A549 (cell line): ENCODE measurements at regions not wholly inside any gene's neighbourhood (a gene's known extent, or its start where the extent isn't known, plus 50 kb on each side); places are given as distances from the start of the nearest gene placed in this dataset.

Source experiments
- ATAC-seq, 2 experiments: fragments of 200-7000 bp in 1 of 2; fragments of >200 bp in 1 of 2; cut with Nextera tagmentation in 1 of 2; cut with Tn5 transposase in 1 of 2; 3 replicates each; pipeline versions ENCODE4 v1.8.0 to v1.9.1; 2018 to 2020; ENCODE audit warnings: mild to moderate bottlenecking in 1 of 2, moderate library complexity in 1 of 2
- CTCF ChIA-PET: fragments of 300-600 bp; sonication (Branson Sonifier 250); formaldehyde crosslinking; extraction: SDS; loops from one replicate; lab custom pipeline; 2021; ENCODE audit warnings: antibody characterized with exemption, inconsistent platforms; lab: Yijun Ruan, JAX
- POLR2A ChIA-PET: fragments of 350-600 bp; formaldehyde crosslinking; extraction: SDS; loops from one replicate; lab custom pipeline; 2021; ENCODE audit warnings: antibody characterized with exemption, inconsistent platforms; lab: Yijun Ruan, JAX
- DNase-seq, 2 experiments: peaks; one replicate each; pipeline versions ENCODE4 v3.0.0 to v3.0.0-alpha.2; 2011 to 2016; ENCODE audit warnings: low read depth in 1 of 2, low spot score in 1 of 2
- FAIRE-seq: peaks from 2 replicates; lab custom pipeline; 2011; peaks lifted over from hg19 to GRCh38; lab: Jason Lieb, UNC
- H3K27ac ChIP-seq, 2 experiments: fragments of >200 bp; sonication (Bioruptor Twin); formaldehyde crosslinking; 3 replicates each; pipeline ENCODE4 v1.5.1; 2016 to 2017
- H3K4me1 ChIP-seq: fragments of >200 bp; sonication (Bioruptor Twin); formaldehyde crosslinking; 3 replicates; pipeline ENCODE4 v1.6.1; 2016
- H3K4me2 ChIP-seq: fragments of >200 bp; sonication (Bioruptor Twin); formaldehyde crosslinking; 3 replicates; pipeline ENCODE4 v1.6.1; 2016
- H3K4me3 ChIP-seq: fragments of >200 bp; sonication (Bioruptor Twin); formaldehyde crosslinking; 3 replicates; pipeline ENCODE4 v1.5.1; 2016
- H3K9me3 ChIP-seq: fragments of >200 bp; sonication (Bioruptor Twin); formaldehyde crosslinking; 3 replicates; pipeline ENCODE4 v1.6.1; 2016
- CBX2 ChIP-seq: fragments of 200-600 bp; sonication (generic); IDR thresholded peaks from 2 replicates; pipeline ENCODE4 v1.6.1; 2016; ENCODE audit warnings: low read depth, mild to moderate bottlenecking, borderline replicate concordance
- CHD2 ChIP-seq: fragments of 150-350 bp; IDR thresholded peaks from 2 replicates; pipeline ENCODE4 v1.6.1; 2014; ENCODE audit warnings: low read length; ENCODE audit not compliant: partially characterized antibody
- EHMT2 ChIP-seq: fragments of 200-600 bp; sonication (generic); IDR thresholded peaks from 2 replicates; pipeline ENCODE4 v1.6.1; 2016; ENCODE audit warnings: antibody characterized with exemption, low read depth, mild to moderate bottlenecking, moderate library complexity
- ESRRA ChIP-seq: fragments of 150-350 bp; IDR thresholded peaks from 2 replicates; pipeline ENCODE4 v1.6.1; 2014; ENCODE audit warnings: mild to moderate bottlenecking, low read length, borderline replicate concordance
- HES2 ChIP-seq: fragments of >200 bp; sonication (Bioruptor Twin); formaldehyde crosslinking; IDR thresholded peaks from 2 replicates; pipeline ENCODE4 v1.6.1; 2016
- HEYL ChIP-seq: fragments of 250-450 bp; sonication (Bioruptor Pico); IDR thresholded peaks from 2 replicates; pipeline ENCODE4 v1.8.0; 2021; ENCODE audit warnings: mild to moderate bottlenecking, moderate library complexity
- HOXB5 ChIP-seq: fragments of 250-450 bp; sonication (Bioruptor Pico); IDR thresholded peaks from 2 replicates; pipeline ENCODE4 v1.5.0; 2020; ENCODE audit warnings: mild to moderate bottlenecking, moderate library complexity
- KDM1A ChIP-seq: fragments of 200-600 bp; sonication (generic); IDR thresholded peaks from 2 replicates; pipeline ENCODE4 v1.6.1; 2016; ENCODE audit warnings: low read depth, mild to moderate bottlenecking
- MYC ChIP-seq: IDR thresholded peaks from 2 replicates; pipeline ENCODE4 v1.6.1; 2012; ENCODE audit warnings: mild to moderate bottlenecking, inconsistent platforms, low read length, improper control_type of control experiment, borderline replicate concordance
- NR3C1 ChIP-seq: fragments of >200 bp; sonication (Bioruptor Twin); formaldehyde crosslinking; IDR thresholded peaks from 3 replicates; pipeline ENCODE4 v1.6.1; 2017
- PBX3 ChIP-seq: IDR thresholded peaks from 2 replicates; pipeline ENCODE4 v1.6.1; 2012
- RAD21 ChIP-seq, 2 experiments: fragments of >200 bp in 1 of 2; sonication (Bioruptor Twin) in 1 of 2; formaldehyde crosslinking in 1 of 2; IDR thresholded peaks in 1 of 2; conservative IDR thresholded peaks in 1 of 2; 2 replicates in 1 of 2; 3 replicates in 1 of 2; pipeline ENCODE4 v1.6.1; 2012 to 2018; ENCODE audit warnings: inconsistent platforms in 1 of 2
- RARB ChIP-seq: fragments of 250-450 bp; sonication (Bioruptor Pico); IDR thresholded peaks from 2 replicates; pipeline ENCODE4 v1.8.0; 2021; ENCODE audit warnings: mild to moderate bottlenecking, moderate library complexity
- RFX5 ChIP-seq: fragments of 450-650 bp; IDR thresholded peaks from 2 replicates; pipeline ENCODE4 v1.7.1; 2014; ENCODE audit warnings: antibody characterized with exemption, mild to moderate bottlenecking, moderate library complexity
- RNF2 ChIP-seq: fragments of 200-600 bp; sonication (generic); IDR thresholded peaks from 2 replicates; pipeline ENCODE4 v1.6.1; 2016; ENCODE audit warnings: low read depth, mild to moderate bottlenecking, antibody characterized with exemption, moderate library complexity, borderline replicate concordance
- TFCP2L1 ChIP-seq: fragments of 250-450 bp; sonication (Bioruptor Pico); IDR thresholded peaks from 2 replicates; pipeline ENCODE4 v1.5.0; 2021; ENCODE audit warnings: mild to moderate bottlenecking
- ZFP36 ChIP-seq: fragments of 450-650 bp; IDR thresholded peaks from 2 replicates; pipeline ENCODE4 v1.6.1; 2014; ENCODE audit warnings: borderline replicate concordance; ENCODE audit not compliant: partially characterized antibody
- ZNF302 ChIP-seq: fragments of 250-450 bp; sonication (Bioruptor Pico); IDR thresholded peaks from 2 replicates; pipeline ENCODE4 v1.9.0; 2021; ENCODE audit warnings: inconsistent platforms, mild to moderate bottlenecking, moderate library complexity
- WGBS: methylation state at CpG from one replicate; pipeline ENCODE4 v1.1.6; 2017; ENCODE audit errors: missing lambda C conversion rate; 5-methylcytosine and 5-hydroxymethylcytosine counted together
- TF ChIP-seq, protein P1 (sequence below): fragments of 450-650 bp; IDR thresholded peaks from 2 replicates; pipeline ENCODE4 v1.6.1; 2014; ENCODE audit warnings: antibody characterized with exemption
- TF ChIP-seq, protein P2 (sequence below): fragments of 200-600 bp; sonication (generic); IDR thresholded peaks from 2 replicates; pipeline ENCODE4 v1.6.1; 2016; ENCODE audit warnings: antibody characterized with exemption, mild to moderate bottlenecking, moderate library complexity
- TF ChIP-seq, protein P3 (sequence below): fragments of >200 bp; sonication (Bioruptor Twin); formaldehyde crosslinking; IDR thresholded peaks from 3 replicates; pipeline ENCODE4 v1.6.1; 2016

- 61% methylated on average over 3 of the region's 3 CpGs for WGBS
- FAIRE-seq = no peak
Measured at GRCh38 chr6:90463359-90463758, 123.5 kb downstream of the MAP3K7 start.

DNA sequence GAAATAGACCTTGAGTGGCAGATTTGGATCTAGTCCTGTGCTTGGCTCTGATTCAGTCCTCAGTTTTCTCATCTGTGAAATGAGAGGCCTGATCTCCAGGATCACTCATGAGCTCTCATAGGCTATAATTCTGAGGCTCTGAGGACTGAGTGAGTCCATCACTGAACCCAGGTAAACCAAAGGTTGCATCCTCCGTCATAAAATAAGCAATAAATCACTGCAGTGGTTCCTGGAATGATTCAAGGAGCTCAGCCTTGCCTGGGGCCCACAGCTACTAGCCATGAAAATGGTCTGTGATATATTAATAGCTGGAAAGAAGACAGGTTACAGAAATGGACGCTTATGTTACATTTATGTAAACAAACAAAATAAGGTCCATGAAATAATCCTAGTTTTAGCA lies 124.8 kb downstream of the MAP3K7 start:
- WGBS = 42% methylated on average over 2 of the region's 2 CpGs
- H3K27ac ChIP-seq = no peak overlapping the region
- ATAC-seq (no peak), FAIRE-seq (no peak), DNase-seq (no peak)
- no peak overlapping the region for H3K4me3 ChIP-seq
- no peaks in the 10 kb centered on the region for H3K4me1 ChIP-seq
- ChIA-PET CTCF (interaction anchor here (1.1 kb wide), 1 partner anchor 17 kb away, joined by 4 read pairs; no protein-coding TSS in a partner anchor), POLR2A (no interaction called here)
- no peak overlapping the region for H3K4me2 ChIP-seq
- no peaks in the 10 kb centered on the region for H3K9me3 ChIP-seq
- TF ChIP-seq NR3C1 = no peak
- TF ChIP-seq, protein P1, sequence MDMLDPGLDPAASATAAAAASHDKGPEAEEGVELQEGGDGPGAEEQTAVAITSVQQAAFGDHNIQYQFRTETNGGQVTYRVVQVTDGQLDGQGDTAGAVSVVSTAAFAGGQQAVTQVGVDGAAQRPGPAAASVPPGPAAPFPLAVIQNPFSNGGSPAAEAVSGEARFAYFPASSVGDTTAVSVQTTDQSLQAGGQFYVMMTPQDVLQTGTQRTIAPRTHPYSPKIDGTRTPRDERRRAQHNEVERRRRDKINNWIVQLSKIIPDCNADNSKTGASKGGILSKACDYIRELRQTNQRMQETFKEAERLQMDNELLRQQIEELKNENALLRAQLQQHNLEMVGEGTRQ = no peak
- TF ChIP-seq TFCP2L1 (CRISPR knock-in tag) = no peak
- TF ChIP-seq ZFP36 = no peak
- TF ChIP-seq CHD2 = no peak
- no peak for TF ChIP-seq KDM1A
- TF ChIP-seq MYC = no peak
- no peak for TF ChIP-seq HOXB5 (CRISPR knock-in tag)

More at GRCh38 chr6:90463359-90463758, 123.5 kb downstream of the MAP3K7 start:
- ATAC-seq = no peak
- no peak for TF ChIP-seq CHD2
- no peak for TF ChIP-seq KDM1A
- TF ChIP-seq RNF2 = no peak
- no peak for TF ChIP-seq EHMT2
- TF ChIP-seq, protein P1 = no peak
- TF ChIP-seq, protein P2, sequence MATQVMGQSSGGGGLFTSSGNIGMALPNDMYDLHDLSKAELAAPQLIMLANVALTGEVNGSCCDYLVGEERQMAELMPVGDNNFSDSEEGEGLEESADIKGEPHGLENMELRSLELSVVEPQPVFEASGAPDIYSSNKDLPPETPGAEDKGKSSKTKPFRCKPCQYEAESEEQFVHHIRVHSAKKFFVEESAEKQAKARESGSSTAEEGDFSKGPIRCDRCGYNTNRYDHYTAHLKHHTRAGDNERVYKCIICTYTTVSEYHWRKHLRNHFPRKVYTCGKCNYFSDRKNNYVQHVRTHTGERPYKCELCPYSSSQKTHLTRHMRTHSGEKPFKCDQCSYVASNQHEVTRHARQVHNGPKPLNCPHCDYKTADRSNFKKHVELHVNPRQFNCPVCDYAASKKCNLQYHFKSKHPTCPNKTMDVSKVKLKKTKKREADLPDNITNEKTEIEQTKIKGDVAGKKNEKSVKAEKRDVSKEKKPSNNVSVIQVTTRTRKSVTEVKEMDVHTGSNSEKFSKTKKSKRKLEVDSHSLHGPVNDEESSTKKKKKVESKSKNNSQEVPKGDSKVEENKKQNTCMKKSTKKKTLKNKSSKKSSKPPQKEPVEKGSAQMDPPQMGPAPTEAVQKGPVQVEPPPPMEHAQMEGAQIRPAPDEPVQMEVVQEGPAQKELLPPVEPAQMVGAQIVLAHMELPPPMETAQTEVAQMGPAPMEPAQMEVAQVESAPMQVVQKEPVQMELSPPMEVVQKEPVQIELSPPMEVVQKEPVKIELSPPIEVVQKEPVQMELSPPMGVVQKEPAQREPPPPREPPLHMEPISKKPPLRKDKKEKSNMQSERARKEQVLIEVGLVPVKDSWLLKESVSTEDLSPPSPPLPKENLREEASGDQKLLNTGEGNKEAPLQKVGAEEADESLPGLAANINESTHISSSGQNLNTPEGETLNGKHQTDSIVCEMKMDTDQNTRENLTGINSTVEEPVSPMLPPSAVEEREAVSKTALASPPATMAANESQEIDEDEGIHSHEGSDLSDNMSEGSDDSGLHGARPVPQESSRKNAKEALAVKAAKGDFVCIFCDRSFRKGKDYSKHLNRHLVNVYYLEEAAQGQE = no peak
- no peak for TF ChIP-seq RARB (CRISPR knock-in tag)
- TF ChIP-seq NR3C1 = no peak
- TF ChIP-seq, all 56 proteins: peak for 0
- Histone ChIP-seq H3K9me3 (no peaks in the 10 kb centered on the region), H3K4me2 (no peak overlapping the region), H3K4me3 (no peak overlapping the region), H3K27ac (no peak overlapping the region), H3K4me1 (no peaks in the 10 kb centered on the region)
- no peak for DNase-seq
- ChIA-PET CTCF (interaction anchor here (0.7 to 1.1 kb wide), 2 partner anchors 15 to 16 kb away, joined by 4 to 6 read pairs; no protein-coding TSS in a partner anchor), POLR2A (no interaction called here)

DNA sequence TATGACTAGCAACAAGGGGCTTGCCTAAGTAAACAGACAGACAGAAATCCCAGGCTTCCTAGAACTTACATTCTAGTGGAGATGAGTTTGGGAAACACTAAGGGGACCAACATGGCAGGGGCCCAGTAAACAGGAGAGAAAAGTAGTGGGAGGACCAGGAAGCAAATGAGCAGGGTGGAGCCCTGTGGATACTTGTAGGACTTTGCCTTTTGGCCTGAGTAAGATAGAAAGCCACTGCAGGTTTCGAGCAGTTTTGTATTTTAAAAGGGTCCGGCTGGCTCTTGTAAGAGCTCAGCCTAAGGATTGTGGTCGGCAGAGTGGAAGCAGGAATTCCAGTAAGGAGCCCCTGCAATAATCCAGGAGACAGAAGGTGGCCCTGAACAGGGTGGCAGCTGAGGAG lies 125.5 kb downstream of the MAP3K7 start:
- H3K9me3 ChIP-seq = no peaks in the 10 kb centered on the region
- no peak overlapping the region for H3K4me3 ChIP-seq
- WGBS = 44% methylated on average over 3 of the region's 3 CpGs
- ChIA-PET POLR2A (no interaction called here), CTCF (interaction anchor here (1.1 to 1.2 kb wide), 2 partner anchors 18 to 521 kb away, joined by 3 to 4 read pairs; no protein-coding TSS in a partner anchor)
- ATAC-seq (no peak), FAIRE-seq (no peak), DNase-seq (no peak)
- no peak overlapping the region for H3K27ac ChIP-seq
- H3K4me2 ChIP-seq = no peak overlapping the region
- TF ChIP-seq RAD21 (conservative IDR thresholded peaks at IDR 0.05 in 1 of 2, IDR thresholded peaks at IDR 0.05 in 1 of 2) (no peak), HEYL (CRISPR knock-in tag) (no peak), ZNF302 (CRISPR knock-in tag) (no peak), PBX3 (no peak), HES2 (no peak), MYC (no peak), CBX2 (no peak), RFX5 (no peak), ESRRA (no peak)
- TF ChIP-seq, protein P3, sequence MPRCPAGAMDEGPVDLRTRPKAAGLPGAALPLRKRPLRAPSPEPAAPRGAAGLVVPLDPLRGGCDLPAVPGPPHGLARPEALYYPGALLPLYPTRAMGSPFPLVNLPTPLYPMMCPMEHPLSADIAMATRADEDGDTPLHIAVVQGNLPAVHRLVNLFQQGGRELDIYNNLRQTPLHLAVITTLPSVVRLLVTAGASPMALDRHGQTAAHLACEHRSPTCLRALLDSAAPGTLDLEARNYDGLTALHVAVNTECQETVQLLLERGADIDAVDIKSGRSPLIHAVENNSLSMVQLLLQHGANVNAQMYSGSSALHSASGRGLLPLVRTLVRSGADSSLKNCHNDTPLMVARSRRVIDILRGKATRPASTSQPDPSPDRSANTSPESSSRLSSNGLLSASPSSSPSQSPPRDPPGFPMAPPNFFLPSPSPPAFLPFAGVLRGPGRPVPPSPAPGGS = no peak
- H3K4me1 ChIP-seq = no peaks in the 10 kb centered on the region
